PC-3 (cell line): ENCODE measurements at regions not wholly inside any gene's neighbourhood (a gene's known extent, or its start where the extent isn't known, plus 50 kb on each side); places are given as distances from the start of the nearest gene placed in this dataset.

ENCODE experiments used
- CTCF ChIP-seq: fragments of 300-600 bp; sonication (generic); conservative IDR thresholded peaks from 2 replicates; pipeline ENCODE4 v1.5.1; 2017; ENCODE audit warnings: antibody characterized with exemption, low read depth, mild to moderate bottlenecking, low read length
- EZH2phosphoT487 ChIP-seq: fragments of 300-600 bp; sonication (generic); IDR thresholded peaks from 2 replicates; pipeline ENCODE4 v1.6.1; 2018; ENCODE audit warnings: mild to moderate bottlenecking, antibody characterized with exemption, low read length, borderline replicate concordance

DNA sequence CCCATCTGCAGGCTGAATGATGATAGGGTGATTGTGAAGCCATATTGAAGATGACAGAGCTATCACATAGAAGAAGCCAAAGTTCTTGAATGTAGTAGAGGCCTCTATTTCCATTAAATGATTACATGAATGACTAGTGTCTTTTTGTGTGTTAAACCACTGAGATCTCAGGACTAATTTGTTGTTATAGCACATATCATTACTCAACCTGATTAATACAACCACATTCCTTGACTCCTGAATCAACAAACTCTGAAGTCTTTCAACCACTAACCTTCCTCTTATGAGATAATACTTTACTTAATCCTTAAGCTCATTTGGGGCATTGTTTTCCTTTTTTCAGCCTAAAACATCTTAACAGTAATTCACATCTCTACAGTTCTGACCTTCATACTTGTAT lies 564.5 kb upstream of the ADAMTS9 start:
- no peak for TF ChIP-seq EZH2phosphoT487
- TF ChIP-seq CTCF: no peak
